Stomach (tissue), 8 donors: ENCODE measurements at regions not wholly inside any gene's neighbourhood (a gene's known extent, or its start where the extent isn't known, plus 50 kb on each side); places are given as distances from the start of the nearest gene placed in this dataset.
"Not testable (repeated sequence)": the region's sequence is repeated elsewhere in the genome, so short reads cannot be mapped to it uniquely, and the experiment has no call there.

ENCODE experiments used
- DNase-seq, 2 donors: peaks; one replicate each; pipeline versions ENCODE4 v3.0.0 to v3.0.0-alpha.2; 2013 to 2019
- H3K27ac ChIP-seq, 5 donors: fragments of 200-600 bp in 4 of 5; sonication (generic) in 4 of 5; one replicate each; pipeline ENCODE4 v1.5.1; 2013 to 2019; ENCODE audit warnings: mild to moderate bottlenecking in 1 of 5, moderate library complexity in 1 of 5
- H3K27me3 ChIP-seq, 3 donors: fragments of 200-600 bp; sonication (generic); one replicate each; pipeline ENCODE4 v1.5.1; 2017 to 2019; ENCODE audit warnings: mixed run types in 1 of 3
- H3K36me3 ChIP-seq, 4 donors: fragments of 200-600 bp; sonication (generic); 1 replicate in 3 of 4; 2 replicates in 1 of 4; pipeline ENCODE4 v1.5.1; 2016 to 2019
- H3K4me1 ChIP-seq, 4 donors: fragments of 200-600 bp; sonication (generic); one replicate each; pipeline ENCODE4 v1.5.1; 2016 to 2019
- H3K4me3 ChIP-seq, 4 donors: fragments of 200-600 bp; sonication (generic) in 3 of 4; one replicate each; pipeline ENCODE4 v1.5.1; 2016 to 2019; ENCODE audit warnings: mild to moderate bottlenecking in 1 of 4
- H3K9me3 ChIP-seq, 4 donors: fragments of 200-600 bp; sonication (generic); one replicate each; pipeline ENCODE4 v1.5.1; 2016 to 2019
- CTCF ChIP-seq, 7 experiments: fragments of 450-650 bp in 4 of 7; fragments of 200-600 bp in 3 of 7; sonication (generic) in 3 of 7; IDR thresholded peaks; one replicate each; pipeline ENCODE4 v1.5.1; 2016 to 2019; ENCODE audit warnings: antibody characterized with exemption in 7 of 7, control low read depth in 2 of 7, mild to moderate bottlenecking in 1 of 7
- EP300 ChIP-seq: sonication (generic); formaldehyde crosslinking; IDR thresholded peaks from one replicate; pipeline ENCODE4 v1.6.1; 2017; ENCODE audit warnings: antibody characterized with exemption
- POLR2A ChIP-seq, 4 donors: fragments of 450-650 bp; IDR thresholded peaks; one replicate each; pipeline ENCODE4 v1.6.1; 2016; ENCODE audit warnings: antibody characterized with exemption in 4 of 4, control low read depth in 2 of 4, mild to moderate bottlenecking in 1 of 4, moderate library complexity in 1 of 4
- POLR2AphosphoS5 ChIP-seq, 3 donors: sonication (generic); formaldehyde crosslinking; IDR thresholded peaks; one replicate each; pipeline ENCODE4 v1.6.1; 2016; ENCODE audit warnings: antibody characterized with exemption in 3 of 3
- WGBS, 5 donors: extraction: QIAGEN DNeasy Blood & Tissue Kit in 3 of 5; methylation state at CpG; one replicate each; pipeline versions ENCODE4 v1.1.5 to v1.1.7; 2013 to 2018; 5-methylcytosine and 5-hydroxymethylcytosine counted together
- intact Hi-C: fragments of 100-400 bp; cut with DNase I; formaldehyde crosslinking; loops from one replicate; pipeline ENCODE4 v1.15.1; 2023; ENCODE audit warnings: low total_unique reads
- donor health status: healthy with polysubstance abuse.
- donor health status: Bipolar disorder and iron deficiency.
- donor health status: healthy.

- DNase-seq, result no peak
- no peaks in the 10 kb centered on the region for H3K27me3 ChIP-seq
- no peak overlapping the region for H3K27ac ChIP-seq
- WGBS, 5 donors, result 53 to 63% (median 61%) methylated on average over 3 of the region's 3 CpGs
- peaks cover 0 to 4% (median 0%) of the 10 kb centered on the region in 4 donors for H3K9me3 ChIP-seq
- H3K4me1 ChIP-seq, result no peaks in the 10 kb centered on the region
- no peaks in the 10 kb centered on the region for H3K36me3 ChIP-seq
- TF ChIP-seq POLR2A (IDR thresholded peaks at IDR 0.05), result no peak
- no peak for TF ChIP-seq POLR2AphosphoS5 (IDR thresholded peaks at IDR 0.05)
- no peak for TF ChIP-seq EP300
- TF ChIP-seq CTCF (IDR thresholded peaks at IDR 0.05), result no peak
- no peak overlapping the region for H3K4me3 ChIP-seq
- intact Hi-C loops, result no loop called here
Observed at GRCh38 chr2:34234823-34235222, 635.7 kb upstream of the FAM98A start.

GRCh38 chr2:34229998-34230397 lies 630.9 kb upstream of the FAM98A start:
- Histone ChIP-seq H3K4me3 (no peak overlapping the region), H3K36me3 (no peaks in the 10 kb centered on the region), H3K27ac (no peak overlapping the region), H3K27me3 (no peaks in the 10 kb centered on the region), H3K4me1 (no peaks in the 10 kb centered on the region), H3K9me3 (no peaks in the 10 kb centered on the region)
- intact Hi-C loops, result no loop called here
- DNase-seq, result peak in 1 of 2 donors; percentile 8
- WGBS, 5 donors, result 16 to 50% (median 29%) methylated on average over 1 of the region's 1 CpG
- TF ChIP-seq EP300 (no peak), CTCF (IDR thresholded peaks at IDR 0.05) (no peak), POLR2AphosphoS5 (IDR thresholded peaks at IDR 0.05) (no peak), POLR2A (IDR thresholded peaks at IDR 0.05) (no peak)

- intact Hi-C loops, result no loop called here
- 86 to 92% (median 90%) methylated on average over 4 of the region's 4 CpGs for WGBS, 5 donors
- no peak for DNase-seq
- H3K36me3 ChIP-seq, result no peaks in the 10 kb centered on the region
- TF ChIP-seq EP300 (no peak), POLR2A (IDR thresholded peaks at IDR 0.05) (no peak), POLR2AphosphoS5 (IDR thresholded peaks at IDR 0.05) (no peak), CTCF (IDR thresholded peaks at IDR 0.05) (no peak)
- H3K4me3 ChIP-seq, result no peak overlapping the region
- no peaks in the 10 kb centered on the region for H3K27me3 ChIP-seq
- H3K4me1 ChIP-seq, result no peaks in the 10 kb centered on the region
- H3K9me3 ChIP-seq, result peaks cover 0 to 12% (median 12%) of the 10 kb centered on the region in 4 donors
- H3K27ac ChIP-seq, result no peak overlapping the region
Observed at GRCh38 chr2:34215174-34215573, 616.1 kb upstream of the FAM98A start.

GRCh38 chr2:34210382-34210781 lies 611.3 kb upstream of the FAM98A start:
- intact Hi-C loops, H3K4me3 ChIP-seq, H3K36me3 ChIP-seq, H3K27ac ChIP-seq, DNase-seq, H3K27me3 ChIP-seq, H3K4me1 ChIP-seq: not testable (repeated sequence)
- WGBS, 5 donors, result 84 to 92% (median 90%) methylated on average over 8 of the region's 8 CpGs
- H3K9me3 ChIP-seq, result peaks cover 4 to 30% (median 23%) of the 10 kb centered on the region in 4 donors

DNA sequence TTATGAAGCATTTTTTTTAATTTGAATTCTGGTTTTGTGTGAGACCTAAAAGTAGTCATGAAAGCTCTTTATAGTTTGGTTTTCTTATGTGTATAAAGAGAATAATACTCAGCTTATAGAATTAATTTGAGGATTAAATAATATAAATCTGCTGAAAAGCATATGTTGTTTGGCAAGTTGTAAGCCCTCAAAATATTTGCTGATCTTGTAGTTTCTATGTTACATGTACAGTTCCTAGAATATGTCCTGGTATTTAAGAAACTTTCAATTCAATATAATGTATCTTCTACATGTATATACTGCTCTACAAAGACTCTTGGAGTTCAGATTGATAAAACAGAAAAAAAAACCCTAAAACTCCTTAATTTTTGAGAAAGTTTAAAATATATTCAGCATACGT lies 605.5 kb upstream of the FAM98A start:
- Histone ChIP-seq H3K27ac (no peak overlapping the region), H3K9me3 (peaks cover 2 to 12% (median 6%) of the 10 kb centered on the region in 4 donors), H3K36me3 (no peaks in the 10 kb centered on the region), H3K4me1 (no peaks in the 10 kb centered on the region), H3K4me3 (no peak overlapping the region), H3K27me3 (no peaks in the 10 kb centered on the region)
- DNase-seq, result no peak
- TF ChIP-seq CTCF (IDR thresholded peaks at IDR 0.05), result no peak
- TF ChIP-seq POLR2AphosphoS5 (IDR thresholded peaks at IDR 0.05), result no peak
- no peak for TF ChIP-seq EP300
- no peak for TF ChIP-seq POLR2A (IDR thresholded peaks at IDR 0.05)
- 77 to 94% (median 90%) methylated on average over 1 of the region's 1 CpG for WGBS, 5 donors
- intact Hi-C loops, result no loop called here
